ENCODE measurements at regions not wholly inside any gene's neighbourhood (a gene's known extent, or its start where the extent isn't known, plus 50 kb on each side); places are given as distances from the start of the nearest gene placed in this dataset.
"Not testable (repeated sequence)": the region's sequence is repeated elsewhere in the genome, so short reads cannot be mapped to it uniquely, and the experiment has no call there.

GRCh38 chr1:70672442-70672888, 261.4 kb downstream of the CTH start:
- no peak for DNase-seq (ENCODE audit: low spot score)

- DNase-seq (ENCODE audit: low spot score) = no peak
Measured at GRCh38 chr1:70674941-70675685, 264.0 kb downstream of the CTH start.

- peak; percentile 25 for DNase-seq (ENCODE audit: low spot score)
Measured at GRCh38 chr1:70675737-70676156, 264.7 kb downstream of the CTH start.

- DNase-seq (ENCODE audit: low spot score) = peak; percentile 55
Measured at GRCh38 chr1:70685300-70686286, 274.5 kb downstream of the CTH start.

- no peak for DNase-seq (ENCODE audit: low spot score)
Measured at GRCh38 chr1:70688580-70688979, 277.5 kb downstream of the CTH start.

GRCh38 chr1:70706381-70707037, 295.4 kb downstream of the CTH start:
- DNase-seq (ENCODE audit: low spot score) = no peak

GRCh38 chr1:70707214-70707613, 296.1 kb downstream of the CTH start:
- DNase-seq (ENCODE audit: low spot score) = no peak

GRCh38 chr1:70714149-70714548, 303.1 kb downstream of the CTH start:
- DNase-seq (ENCODE audit: low spot score) = no peak

- DNase-seq (ENCODE audit: low spot score) = no peak
Measured at GRCh38 chr1:70717211-70717610, 306.1 kb downstream of the CTH start.

GRCh38 chr1:70717656-70718055, 306.6 kb downstream of the CTH start:
- DNase-seq (ENCODE audit: low spot score) = no peak

- no peak for DNase-seq (ENCODE audit: low spot score)
Measured at GRCh38 chr1:70718086-70718630, 307.1 kb downstream of the CTH start.

GRCh38 chr1:70719154-70719553, 308.1 kb downstream of the CTH start:
- no peak for DNase-seq (ENCODE audit: low spot score)

- DNase-seq (ENCODE audit: low spot score) = no peak
Measured at GRCh38 chr1:70720109-70720508, 309.0 kb downstream of the CTH start.

- DNase-seq (ENCODE audit: low spot score) = no peak
Measured at GRCh38 chr1:70720521-70720920, 309.5 kb downstream of the CTH start.

GRCh38 chr1:70727886-70728489, 316.9 kb downstream of the CTH start:
- no peak for DNase-seq (ENCODE audit: low spot score)

- DNase-seq (ENCODE audit: low spot score) = not testable (repeated sequence)
Measured at GRCh38 chr1:70736518-70736917, 311.1 kb downstream of the PTGER3 start.

- DNase-seq (ENCODE audit: low spot score) = no peak
Measured at GRCh38 chr1:70737125-70737524, 310.5 kb downstream of the PTGER3 start.

GRCh38 chr1:70738624-70739023, 309.0 kb downstream of the PTGER3 start:
- no peak for DNase-seq (ENCODE audit: low spot score)

GRCh38 chr1:70745199-70745598, 302.4 kb downstream of the PTGER3 start:
- no peak for DNase-seq (ENCODE audit: low spot score)

GRCh38 chr1:70746062-70746461, 301.6 kb downstream of the PTGER3 start:
- not testable (repeated sequence) for DNase-seq (ENCODE audit: low spot score)

- not testable (repeated sequence) for DNase-seq (ENCODE audit: low spot score)
Measured at GRCh38 chr1:70747123-70747522, 300.5 kb downstream of the PTGER3 start.

Measured in germinal center (tissue), 1 donor.